ENCODE measurements at regions not wholly inside any gene's neighbourhood (a gene's known extent, or its start where the extent isn't known, plus 50 kb on each side); places are given as distances from the start of the nearest gene placed in this dataset.

GRCh38 chr9:81377921-81378320 lies 311.4 kb downstream of the TLE1 start:
- no peak for TF ChIP-seq CTCF (IDR thresholded peaks at IDR 0.05)
- TF ChIP-seq POLR2A (IDR thresholded peaks at IDR 0.05) = no peak
- TF ChIP-seq EP300 (IDR thresholded peaks at IDR 0.05) = no peak
